MG63 (cell line): ENCODE measurements at regions not wholly inside any gene's neighbourhood (a gene's known extent, or its start where the extent isn't known, plus 50 kb on each side); places are given as distances from the start of the nearest gene placed in this dataset.

Experiments used
- DNase-seq: peaks from one replicate; pipeline ENCODE4 v3.0.0-alpha.2; 2020
- H3K27me3 ChIP-seq: fragments of 250-450 bp; sonication (Bioruptor Pico); 2 replicates; pipeline ENCODE4 v1.5.1; 2020; ENCODE audit warnings: mild to moderate bottlenecking, moderate library complexity
- H3K36me3 ChIP-seq: fragments of 250-450 bp; sonication (Bioruptor Pico); 2 replicates; pipeline ENCODE4 v1.5.1; 2020; ENCODE audit warnings: mild to moderate bottlenecking, moderate library complexity
- H3K4me3 ChIP-seq: fragments of 250-450 bp; sonication (Bioruptor Pico); 2 replicates; pipeline ENCODE4 v1.5.1; 2020; ENCODE audit warnings: mild to moderate bottlenecking, moderate library complexity
- H3K9me3 ChIP-seq: fragments of 250-450 bp; sonication (Bioruptor Pico); 2 replicates; pipeline ENCODE4 v1.5.1; 2020; ENCODE audit warnings: mild to moderate bottlenecking, moderate library complexity

DNA sequence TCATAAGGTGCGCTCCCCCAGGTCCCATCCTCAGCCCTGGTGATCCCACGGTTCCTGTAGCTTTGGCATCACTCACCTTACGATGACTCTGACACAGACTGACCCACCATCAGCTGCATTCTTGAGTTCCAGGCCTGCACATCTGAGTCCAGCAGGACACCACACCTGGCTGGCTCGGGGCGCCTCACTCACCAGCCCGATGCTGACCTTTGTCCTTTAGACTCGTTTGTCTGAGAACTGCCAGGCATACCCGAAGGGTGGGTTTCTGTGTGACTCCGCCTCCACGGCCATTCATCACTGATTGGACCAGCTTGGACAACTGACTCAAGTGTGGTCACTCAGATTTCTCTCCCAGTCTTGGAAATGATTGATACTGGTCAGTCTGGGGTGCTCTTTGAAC, 129.4 kb upstream of the CSF3R start:
- no peaks in the 10 kb centered on the region for H3K36me3 ChIP-seq
- H3K9me3 ChIP-seq, result no peaks in the 10 kb centered on the region
- H3K27me3 ChIP-seq, result peaks cover 4% of the 10 kb centered on the region
- no peak overlapping the region for H3K4me3 ChIP-seq
- no peak for DNase-seq

DNA sequence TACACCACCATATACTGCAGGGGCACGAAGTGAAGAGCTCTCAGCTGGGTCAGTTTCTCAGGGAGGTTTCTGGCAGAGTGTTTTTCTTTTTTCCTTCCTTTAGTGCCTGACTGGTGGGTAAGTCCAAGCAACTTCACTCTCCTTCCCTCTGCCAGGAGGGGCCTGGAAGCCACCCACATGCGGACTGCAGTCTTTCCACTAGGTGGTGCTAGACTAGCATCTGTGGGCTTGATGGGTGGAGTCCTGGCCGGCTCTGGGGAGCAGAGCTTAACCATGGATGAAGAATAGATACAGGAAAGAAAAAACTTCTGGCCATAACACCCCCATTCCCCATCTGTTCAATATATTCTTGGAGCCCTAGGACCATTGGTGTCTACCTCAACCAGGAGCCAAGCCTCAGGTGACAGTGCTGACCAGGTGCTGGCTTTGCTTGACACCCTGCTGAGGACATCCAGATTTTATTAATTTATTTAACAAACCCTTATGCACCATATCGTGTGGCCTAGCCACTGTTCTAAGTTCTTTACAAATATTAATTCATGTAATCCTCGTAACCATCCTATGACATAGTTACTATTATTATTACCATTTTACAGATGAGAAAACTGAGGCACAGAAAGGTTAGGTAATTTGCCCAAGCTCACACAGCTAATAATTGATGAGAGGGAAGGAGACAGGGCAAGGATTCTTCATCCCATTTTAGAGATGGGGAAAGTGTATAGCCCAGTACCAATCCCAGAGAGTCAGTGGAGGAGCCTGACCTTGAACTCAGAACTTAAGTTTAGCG, 126.7 kb upstream of the CSF3R start:
- Histone ChIP-seq H3K27me3 (peaks cover 4% of the 10 kb centered on the region), H3K4me3 (no peak overlapping the region), H3K36me3 (no peaks in the 10 kb centered on the region), H3K9me3 (no peaks in the 10 kb centered on the region)
- peak; percentile 59 for DNase-seq

- Histone ChIP-seq H3K27me3 (peaks cover 4% of the 10 kb centered on the region), H3K4me3 (no peak overlapping the region), H3K9me3 (no peaks in the 10 kb centered on the region), H3K36me3 (no peaks in the 10 kb centered on the region)
- no peak for DNase-seq
Observed at GRCh38 chr1:36608272-36608671, 125.6 kb upstream of the CSF3R start.

DNA sequence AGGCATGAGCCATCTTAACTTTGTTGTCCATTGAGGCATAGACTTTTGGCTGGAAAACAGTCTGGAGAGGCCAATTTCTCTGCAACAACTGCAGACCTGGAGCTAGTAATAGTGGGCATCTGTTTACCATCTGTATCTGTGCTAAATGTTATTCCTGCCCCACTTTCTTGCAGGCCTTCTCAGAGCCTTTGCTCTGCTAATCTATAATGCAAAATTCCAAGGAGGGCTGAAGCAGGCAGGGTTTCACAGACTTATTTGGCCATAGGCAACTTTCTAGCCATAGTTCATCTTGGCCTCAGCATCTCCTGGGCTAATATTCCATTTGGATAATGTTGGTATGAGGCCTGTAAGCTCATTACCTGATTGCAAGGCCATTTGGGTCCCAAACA, 124.5 kb upstream of the CSF3R start:
- Histone ChIP-seq H3K9me3 (no peaks in the 10 kb centered on the region), H3K4me3 (no peak overlapping the region), H3K27me3 (peaks cover 7% of the 10 kb centered on the region), H3K36me3 (no peaks in the 10 kb centered on the region)
- DNase-seq, result no peak

GRCh38 chr1:36606641-36607262, 124.0 kb upstream of the CSF3R start:
- no peak for DNase-seq
- Histone ChIP-seq H3K9me3 (no peaks in the 10 kb centered on the region), H3K4me3 (no peak overlapping the region), H3K27me3 (peaks cover 7% of the 10 kb centered on the region), H3K36me3 (no peaks in the 10 kb centered on the region)

DNA sequence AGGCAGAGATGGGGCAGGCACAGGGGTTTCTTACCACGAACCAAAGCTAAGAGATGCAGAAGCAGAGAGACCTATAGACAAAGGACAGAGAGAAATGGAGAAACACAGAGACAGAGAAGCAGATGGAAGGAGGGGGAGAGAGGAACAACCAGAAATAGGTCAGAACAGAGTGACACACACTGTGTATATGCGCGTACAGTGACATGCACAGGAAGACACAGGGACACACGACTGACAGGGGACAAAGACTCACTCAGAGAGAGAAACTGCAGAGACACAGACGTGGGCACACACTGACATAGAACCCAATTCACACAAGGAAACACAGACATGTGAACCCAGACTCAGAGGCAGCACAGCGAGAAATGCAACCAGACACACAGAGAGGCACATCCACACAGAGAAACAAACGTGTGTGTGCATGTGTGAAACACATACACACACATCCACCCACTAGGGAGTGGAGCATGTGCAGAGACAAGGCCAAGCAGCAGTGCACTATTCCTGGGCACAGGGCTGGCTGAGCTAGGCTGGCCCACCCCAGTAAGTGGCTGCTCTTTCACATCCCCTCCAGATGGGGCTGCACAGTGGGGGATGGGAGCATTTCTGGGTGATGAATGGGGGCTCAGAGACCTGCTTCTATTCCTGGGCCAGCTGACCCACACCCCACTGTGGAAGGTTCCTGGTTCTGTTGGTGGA, 123.4 kb upstream of the CSF3R start:
- no peak for DNase-seq

GRCh38 chr1:36603461-36603860, 120.7 kb upstream of the CSF3R start:
- H3K4me3 ChIP-seq, result no peak overlapping the region
- no peaks in the 10 kb centered on the region for H3K36me3 ChIP-seq
- peaks cover 3% of the 10 kb centered on the region; the same call in 1 of the 2 replicates for H3K27me3 ChIP-seq
- DNase-seq, result no peak
- no peaks in the 10 kb centered on the region for H3K9me3 ChIP-seq

More for the DNA sequence above, 123.4 kb upstream of the CSF3R start:
- H3K27me3 ChIP-seq, result peaks cover 7% of the 10 kb centered on the region
- H3K9me3 ChIP-seq, result no peaks in the 10 kb centered on the region
- no peaks in the 10 kb centered on the region for H3K36me3 ChIP-seq
- H3K4me3 ChIP-seq, result no peak overlapping the region

- no peak overlapping the region for H3K4me3 ChIP-seq
- H3K27me3 ChIP-seq, result peaks cover 3% of the 10 kb centered on the region; the same call in 1 of the 2 replicates
- no peak for DNase-seq
- no peaks in the 10 kb centered on the region for H3K36me3 ChIP-seq
- no peaks in the 10 kb centered on the region for H3K9me3 ChIP-seq
Observed at GRCh38 chr1:36602184-36602583, 119.5 kb upstream of the CSF3R start.

DNA sequence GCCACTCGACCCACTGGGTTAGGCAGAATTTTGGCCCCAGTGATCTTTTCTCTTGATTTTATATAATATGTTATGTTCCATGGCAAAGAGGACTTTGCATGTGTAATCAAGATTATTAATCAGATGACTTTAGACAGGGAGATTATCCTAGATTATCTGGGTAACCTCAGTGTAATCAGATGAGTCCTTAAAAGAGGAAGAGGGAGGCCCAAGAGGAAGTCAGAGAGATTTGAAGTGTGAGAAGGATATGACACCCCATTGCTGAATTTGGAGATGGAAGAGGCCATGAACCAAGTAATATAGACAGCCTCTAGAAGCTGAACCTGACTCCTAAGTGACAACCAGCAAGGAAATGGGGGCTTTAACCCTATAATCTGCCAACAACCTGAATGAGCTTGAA, 117.1 kb upstream of the CSF3R start:
- no peak for DNase-seq
- Histone ChIP-seq H3K4me3 (no peak overlapping the region), H3K27me3 (peaks cover 3% of the 10 kb centered on the region; the same call in 1 of the 2 replicates), H3K36me3 (no peaks in the 10 kb centered on the region), H3K9me3 (no peaks in the 10 kb centered on the region)

DNA sequence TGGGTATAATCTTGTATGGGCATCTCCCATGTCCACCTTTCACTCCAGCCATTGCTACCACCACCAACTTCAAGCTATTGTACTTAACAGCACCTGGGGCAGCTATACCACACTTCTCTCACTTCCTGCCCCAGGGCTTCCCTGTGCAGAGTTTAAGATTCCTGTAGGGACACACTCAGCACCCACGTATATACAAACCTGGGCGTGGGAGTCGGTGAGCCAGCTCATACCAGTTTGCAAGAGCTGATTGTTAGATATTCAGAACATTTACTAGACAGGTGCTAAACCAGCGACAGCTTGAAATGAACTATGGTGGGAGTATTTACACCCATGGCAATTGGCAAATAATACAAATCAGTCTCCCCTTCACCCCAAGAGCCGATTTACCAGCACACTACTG, 114.8 kb upstream of the CSF3R start:
- H3K9me3 ChIP-seq, result no peaks in the 10 kb centered on the region
- no peak for DNase-seq
- no peak overlapping the region for H3K4me3 ChIP-seq
- H3K27me3 ChIP-seq, result peaks cover 1% of the 10 kb centered on the region; the same call in 1 of the 2 replicates
- H3K36me3 ChIP-seq, result no peaks in the 10 kb centered on the region

- no peaks in the 10 kb centered on the region for H3K9me3 ChIP-seq
- no peak for DNase-seq
- no peak overlapping the region for H3K4me3 ChIP-seq
- no peaks in the 10 kb centered on the region for H3K36me3 ChIP-seq
- H3K27me3 ChIP-seq, result peaks cover 3% of the 10 kb centered on the region
Observed at GRCh38 chr1:36595921-36596320, 113.2 kb upstream of the CSF3R start.

DNA sequence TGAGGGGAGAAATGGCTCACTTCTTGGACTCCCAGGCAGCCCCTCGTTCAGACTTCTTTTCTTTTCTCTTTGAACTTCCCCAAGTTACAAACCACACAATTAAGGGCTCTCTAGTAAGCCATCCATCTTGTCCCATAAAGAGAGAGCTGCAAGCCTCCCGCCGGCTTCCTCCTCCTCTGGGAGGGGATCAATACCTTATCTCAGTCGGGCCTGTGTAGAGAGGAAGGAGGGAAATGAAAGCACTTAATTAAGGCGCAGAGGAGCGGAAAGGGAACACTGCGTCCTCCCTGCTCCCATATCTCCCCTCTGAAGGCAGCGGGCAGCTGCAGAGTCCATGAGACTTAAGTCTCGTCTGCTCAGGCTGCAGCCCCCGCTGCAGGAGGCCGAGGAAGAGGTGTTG, 112.6 kb upstream of the CSF3R start:
- DNase-seq, result no peak
- Histone ChIP-seq H3K4me3 (no peak overlapping the region), H3K27me3 (peaks cover 3% of the 10 kb centered on the region), H3K36me3 (no peaks in the 10 kb centered on the region), H3K9me3 (no peaks in the 10 kb centered on the region)

DNA sequence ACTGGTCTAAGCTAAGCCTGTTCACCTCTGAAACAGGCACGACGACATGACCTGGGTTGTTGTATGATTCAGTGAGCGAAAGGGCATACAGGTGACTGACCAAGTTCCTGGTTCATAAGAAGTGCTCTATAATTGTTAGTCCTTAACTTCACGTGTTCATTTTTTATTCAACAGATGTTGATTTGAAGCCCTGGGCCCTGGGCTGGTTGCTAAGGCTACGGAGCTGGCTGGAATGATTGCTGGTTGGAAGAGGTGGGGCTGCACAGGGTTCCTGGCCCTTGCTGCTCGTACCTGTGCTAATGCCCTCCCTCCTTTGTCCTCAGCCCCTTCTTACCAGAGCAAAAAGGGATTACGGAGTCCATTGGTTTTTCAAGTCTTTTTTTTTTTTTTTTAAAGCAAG, 111.3 kb upstream of the CSF3R start:
- Histone ChIP-seq H3K4me3 (no peak overlapping the region), H3K9me3 (no peaks in the 10 kb centered on the region)

GRCh38 chr1:36591278-36591677, 108.6 kb upstream of the CSF3R start:
- H3K36me3 ChIP-seq, result no peaks in the 10 kb centered on the region
- H3K4me3 ChIP-seq, result no peak overlapping the region
- no peaks in the 10 kb centered on the region for H3K9me3 ChIP-seq
- peaks cover 3% of the 10 kb centered on the region for H3K27me3 ChIP-seq
- DNase-seq, result no peak

More for the DNA sequence above, 111.3 kb upstream of the CSF3R start:
- H3K36me3 ChIP-seq, result no peaks in the 10 kb centered on the region
- no peak for DNase-seq
- H3K27me3 ChIP-seq, result peaks cover 3% of the 10 kb centered on the region

DNA sequence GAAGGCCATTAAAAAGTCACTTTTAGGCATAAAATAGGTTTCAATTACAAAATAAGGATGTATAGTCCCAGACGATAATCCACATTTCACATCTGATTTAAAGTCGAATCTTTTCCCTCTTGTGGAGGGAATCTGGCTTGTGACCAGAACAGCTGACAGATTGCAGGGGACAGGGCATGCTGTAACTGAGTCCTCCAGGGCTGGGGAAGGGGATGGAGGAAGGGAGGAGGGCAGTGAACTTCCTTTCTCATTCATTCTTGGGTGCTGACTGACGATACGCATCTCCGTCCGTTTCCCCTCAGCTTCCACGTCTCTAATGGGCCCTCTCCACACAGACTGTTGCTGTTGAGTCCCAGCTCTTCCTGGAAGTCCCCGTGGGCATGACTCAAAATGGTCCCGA, 108.1 kb upstream of the CSF3R start:
- H3K4me3 ChIP-seq, result no peak overlapping the region
- peaks cover 3% of the 10 kb centered on the region for H3K27me3 ChIP-seq
- no peak for DNase-seq

DNA sequence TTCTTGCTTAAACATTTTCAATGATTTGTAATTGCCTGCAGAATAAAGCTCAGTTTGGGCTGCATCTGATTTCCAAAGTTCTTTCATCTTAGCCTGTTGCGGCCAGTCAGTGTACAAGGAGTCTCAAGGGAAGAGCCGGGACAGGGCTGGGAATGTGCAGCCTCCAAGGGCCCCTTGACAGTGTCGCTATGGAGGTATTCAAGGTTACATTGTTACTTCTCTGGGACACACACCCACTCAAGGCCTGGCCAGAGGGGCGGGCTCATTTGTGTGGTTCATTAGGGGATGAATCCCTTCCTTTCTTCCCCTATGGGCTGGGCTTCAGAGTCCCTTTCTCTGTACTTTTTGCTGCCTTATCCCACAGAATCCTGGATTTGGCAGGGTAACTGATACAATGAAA, 107.6 kb upstream of the CSF3R start:
- Histone ChIP-seq H3K9me3 (no peaks in the 10 kb centered on the region), H3K4me3 (no peak overlapping the region), H3K27me3 (peaks cover 3% of the 10 kb centered on the region), H3K36me3 (no peaks in the 10 kb centered on the region)
- no peak for DNase-seq

More for the DNA sequence above, 108.1 kb upstream of the CSF3R start:
- H3K9me3 ChIP-seq, result no peaks in the 10 kb centered on the region
- no peaks in the 10 kb centered on the region for H3K36me3 ChIP-seq

DNA sequence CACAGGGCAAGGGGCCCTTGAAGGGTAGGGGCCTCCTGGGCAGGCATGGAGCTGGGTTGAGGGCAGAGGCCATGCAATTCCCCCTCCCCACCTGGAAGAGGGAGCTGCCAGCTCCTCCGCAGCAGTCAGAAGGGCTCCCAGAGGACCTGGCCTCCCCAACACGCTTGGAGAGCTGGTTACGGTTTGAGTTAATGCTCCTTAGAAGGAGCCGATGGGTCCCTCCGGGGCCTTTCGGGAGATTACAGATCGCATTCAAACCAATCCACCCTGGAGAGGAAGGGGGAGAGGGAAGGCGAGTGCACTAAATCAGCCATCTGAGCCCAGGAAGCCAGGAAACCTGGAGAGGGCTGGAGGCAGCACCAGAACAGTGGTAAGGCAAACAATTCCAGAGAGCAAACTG, 106.3 kb upstream of the CSF3R start:
- H3K36me3 ChIP-seq, result no peaks in the 10 kb centered on the region
- DNase-seq, result no peak
- H3K27me3 ChIP-seq, result peaks cover 3% of the 10 kb centered on the region
- no peak overlapping the region for H3K4me3 ChIP-seq
- H3K9me3 ChIP-seq, result no peaks in the 10 kb centered on the region
